Heart right ventricle (tissue), 16 donors: ENCODE measurements at regions not wholly inside any gene's neighbourhood (a gene's known extent, or its start where the extent isn't known, plus 50 kb on each side); places are given as distances from the start of the nearest gene placed in this dataset.

Source experiments
- ATAC-seq, 8 donors: fragments of 200-7000 bp; cut with Tn5 transposase; one replicate each; pipeline ENCODE4 v1.9.1; 2020; ENCODE audit warnings: mild to moderate bottlenecking in 8 of 8, moderate library complexity in 8 of 8, moderate number of reproducible peaks in 1 of 8
- DNase-seq, 2 donors: peaks; one replicate each; pipeline ENCODE4 v3.0.0-alpha.2; 2020
- H3K27ac ChIP-seq, 10 donors: fragments of 200-600 bp; sonication (generic) in 2 of 10; one replicate each; pipeline versions ENCODE4 v1.5.0 to v1.8.0; 2020 to 2022; ENCODE audit warnings: mild to moderate bottlenecking in 3 of 10
- H3K27me3 ChIP-seq, 7 donors: fragments of 200-600 bp; one replicate each; pipeline ENCODE4 v1.8.0; 2021 to 2022; ENCODE audit warnings: mild to moderate bottlenecking in 2 of 7
- H3K36me3 ChIP-seq, 9 donors: fragments of 200-600 bp; sonication (generic) in 1 of 9; one replicate each; pipeline versions ENCODE4 v1.5.0 to v1.8.0; 2020 to 2022; ENCODE audit warnings: mild to moderate bottlenecking in 2 of 9
- H3K4me1 ChIP-seq, 9 donors: fragments of 200-600 bp; sonication (generic) in 1 of 9; one replicate each; pipeline versions ENCODE4 v1.5.0 to v1.8.0; 2020 to 2022; ENCODE audit warnings: mild to moderate bottlenecking in 4 of 9
- H3K4me3 ChIP-seq, 10 donors: fragments of 200-600 bp; sonication (generic) in 2 of 10; one replicate each; pipeline versions ENCODE4 v1.5.0 to v1.8.0; 2020 to 2022; ENCODE audit warnings: mild to moderate bottlenecking in 7 of 10, moderate library complexity in 2 of 10
- H3K9me3 ChIP-seq, 11 donors: fragments of 200-600 bp in 10 of 11; sonication (generic) in 2 of 11; one replicate each; pipeline versions ENCODE4 v1.5.0 to v1.8.0; 2013 to 2022; ENCODE audit warnings: mild to moderate bottlenecking in 2 of 11, control low read depth in 1 of 11, moderate library complexity in 1 of 11
- CTCF ChIP-seq, 9 donors: fragments of 200-600 bp; sonication (generic) in 2 of 9; IDR thresholded peaks; one replicate each; pipeline versions ENCODE4 v1.5.0 to v1.8.0; 2021 to 2022; ENCODE audit warnings: antibody characterized with exemption in 9 of 9, mild to moderate bottlenecking in 5 of 9, moderate library complexity in 1 of 9
- WGBS, 2 donors: extraction: QIAGEN DNeasy Blood & Tissue Kit; methylation state at CpG; one replicate each; pipeline ENCODE4 v1.1.7; 2013; ENCODE audit warnings: inconsistent platforms in 1 of 2; 5-methylcytosine and 5-hydroxymethylcytosine counted together
- intact Hi-C, 10 donors: fragments of 100-400 bp; cut with DNase I; formaldehyde crosslinking; loops; one replicate each; pipeline versions ENCODE4 v1.11.1 to v1.14.2; 2022
- donor health status: Arrhythmogenic right ventricular cardiomyopathy.
- donor health status: ischemic (EF 13 %, LVEDD 7.1; RV severe dilation, severe dysfunction).
- donor health status: healthy with polysubstance abuse.
- donor health status: DM: no; HTN: yes; CAD: no.
- donor health status: DM: no; HTN: no; CAD: no.
- donor health status: ischemic (EF 25% LVEDD 6.9; RV normal size, moderate dysfunction).
- donor health status: ischemic (EF 25% LVEDD 5.7; RV mildly dilated, moderate dysfunction).
- donor health status: healthy.
- donor health status: DM: yes; HTN: yes; CAD: no.
- donor health status: Ischemic cardiomyopathy.
- donor health status: ischemic (EF 35%, LVEDD 5.7; RV mildly dilated, moderate dysfunction).
- donor health status: nonischemic (EF 11% LVEDD 7.7; RV severe dilation, severe dysfunction).
- donor health status: DM: yes; HTN: yes; CAD: no.
- donor health status: PGD.
- donor health status: ischemic (EF 29% LVEDD 5.4; RV normal size, mild dysfunction).
- donor health status: nonischemic (EF 23%, LVEDD 6.1; RV moderate dilation, normal function).

GRCh38 chr4:28093071-28093470, 1232.4 kb downstream of the STIM2 start:
- H3K36me3 ChIP-seq: no peaks in the 10 kb centered on the region
- intact Hi-C loops: no loop called here
- H3K4me1 ChIP-seq: no peaks in the 10 kb centered on the region
- no peaks in the 10 kb centered on the region for H3K9me3 ChIP-seq
- WGBS, 2 donors: 48 to 54% methylated on average over 3 of the region's 3 CpGs
- no peak overlapping the region for H3K27ac ChIP-seq
- ATAC-seq (no peak), DNase-seq (no peak)
- no peak for TF ChIP-seq CTCF (IDR thresholded peaks at IDR 0.05)
- no peaks in the 10 kb centered on the region for H3K27me3 ChIP-seq
- no peak overlapping the region for H3K4me3 ChIP-seq

GRCh38 chr4:28101583-28101982, 1240.9 kb downstream of the STIM2 start:
- Histone ChIP-seq H3K36me3 (no peaks in the 10 kb centered on the region), H3K27ac (no peak overlapping the region), H3K9me3 (no peaks in the 10 kb centered on the region), H3K27me3 (no peaks in the 10 kb centered on the region), H3K4me1 (no peaks in the 10 kb centered on the region), H3K4me3 (no peak overlapping the region)
- intact Hi-C loops: no loop called here
- ATAC-seq (no peak), DNase-seq (no peak)
- TF ChIP-seq CTCF (IDR thresholded peaks at IDR 0.05): no peak
- 69 to 71% methylated on average over 2 of the region's 2 CpGs for WGBS, 2 donors

GRCh38 chr4:28105271-28105859, 1244.7 kb downstream of the STIM2 start:
- ATAC-seq (no peak), DNase-seq (no peak)
- WGBS, 2 donors: 81 to 85% methylated on average over 2 of the region's 2 CpGs
- Histone ChIP-seq H3K4me3 (no peak overlapping the region), H3K4me1 (no peaks in the 10 kb centered on the region), H3K27ac (no peak overlapping the region), H3K36me3 (no peaks in the 10 kb centered on the region), H3K27me3 (no peaks in the 10 kb centered on the region), H3K9me3 (no peaks in the 10 kb centered on the region)
- TF ChIP-seq CTCF (IDR thresholded peaks at IDR 0.05): no peak
- intact Hi-C loops: no loop called here

GRCh38 chr4:28106155-28106554, 1245.5 kb downstream of the STIM2 start:
- no peaks in the 10 kb centered on the region for H3K9me3 ChIP-seq
- no peak for ATAC-seq
- intact Hi-C loops: no loop called here
- 47 to 59% methylated on average over 1 of the region's 1 CpG for WGBS, 2 donors
- H3K36me3 ChIP-seq: no peaks in the 10 kb centered on the region
- H3K4me1 ChIP-seq: no peaks in the 10 kb centered on the region
- H3K27me3 ChIP-seq: no peaks in the 10 kb centered on the region
- no peak for DNase-seq
- H3K4me3 ChIP-seq: no peak overlapping the region
- no peak for TF ChIP-seq CTCF (IDR thresholded peaks at IDR 0.05)
- H3K27ac ChIP-seq: no peak overlapping the region
